Type B pancreatic cell (in vitro differentiated cells): ENCODE measurements at regions not wholly inside any gene's neighbourhood (a gene's known extent, or its start where the extent isn't known, plus 50 kb on each side); places are given as distances from the start of the nearest gene placed in this dataset.

Experiments used
- DNase-seq: peaks from one replicate; pipeline ENCODE4 v3.0.0; 2021; ENCODE audit warnings: mixed read lengths; ENCODE audit not compliant: unreplicated experiment; ENCODE audit errors: extremely low spot score
- H3K27ac Mint-ChIP-seq: 2 replicates; pipeline ENCODE4 v1.8.0; 2021; ENCODE audit warnings: mild to moderate bottlenecking, mixed read lengths
- H3K27me3 Mint-ChIP-seq: 2 replicates; pipeline ENCODE4 v1.8.0; 2021; ENCODE audit warnings: mixed read lengths
- H3K36me3 Mint-ChIP-seq: 2 replicates; pipeline ENCODE4 v1.8.0; 2021; ENCODE audit warnings: mixed read lengths
- H3K4me1 Mint-ChIP-seq: one replicate; pipeline ENCODE4 v1.8.0; 2021; ENCODE audit warnings: mixed read lengths; ENCODE audit not compliant: unreplicated experiment
- H3K4me3 Mint-ChIP-seq: 2 replicates; pipeline ENCODE4 v1.8.0; 2021; ENCODE audit warnings: mild to moderate bottlenecking, mixed read lengths
- H3K9me3 Mint-ChIP-seq: 2 replicates; pipeline ENCODE4 v1.8.0; 2021; ENCODE audit warnings: mixed read lengths
- TF ChIP-seq, protein P1 (sequence below): fragments of 200-600 bp; sonication (generic); conservative IDR thresholded peaks from 2 replicates; pipeline ENCODE4 v1.5.0; 2021; ENCODE audit warnings: antibody characterized with exemption, mild to moderate bottlenecking

DNA sequence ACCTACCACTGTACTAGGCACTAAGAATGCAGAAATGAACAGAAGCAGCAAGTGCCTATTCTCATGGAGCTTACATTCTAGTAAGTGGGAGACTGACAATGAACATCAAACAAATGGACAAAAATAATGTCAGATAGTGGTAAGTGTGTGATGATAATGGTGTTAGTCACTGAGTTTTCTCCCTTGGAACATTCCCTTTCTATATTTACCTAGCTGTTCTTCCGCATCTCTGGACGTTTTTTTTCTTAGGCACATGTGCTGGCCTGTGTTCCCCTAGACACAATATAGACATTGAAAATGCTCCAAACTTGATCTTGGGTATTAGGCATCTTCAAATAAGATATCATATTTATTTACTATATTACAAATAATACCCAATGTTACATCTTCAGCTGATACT is 218.1 kb upstream of the GJE1 start:
- DNase-seq = no peak
- H3K4me1 Mint-ChIP-seq = no peaks in the 10 kb centered on the region
- TF ChIP-seq, protein P1, sequence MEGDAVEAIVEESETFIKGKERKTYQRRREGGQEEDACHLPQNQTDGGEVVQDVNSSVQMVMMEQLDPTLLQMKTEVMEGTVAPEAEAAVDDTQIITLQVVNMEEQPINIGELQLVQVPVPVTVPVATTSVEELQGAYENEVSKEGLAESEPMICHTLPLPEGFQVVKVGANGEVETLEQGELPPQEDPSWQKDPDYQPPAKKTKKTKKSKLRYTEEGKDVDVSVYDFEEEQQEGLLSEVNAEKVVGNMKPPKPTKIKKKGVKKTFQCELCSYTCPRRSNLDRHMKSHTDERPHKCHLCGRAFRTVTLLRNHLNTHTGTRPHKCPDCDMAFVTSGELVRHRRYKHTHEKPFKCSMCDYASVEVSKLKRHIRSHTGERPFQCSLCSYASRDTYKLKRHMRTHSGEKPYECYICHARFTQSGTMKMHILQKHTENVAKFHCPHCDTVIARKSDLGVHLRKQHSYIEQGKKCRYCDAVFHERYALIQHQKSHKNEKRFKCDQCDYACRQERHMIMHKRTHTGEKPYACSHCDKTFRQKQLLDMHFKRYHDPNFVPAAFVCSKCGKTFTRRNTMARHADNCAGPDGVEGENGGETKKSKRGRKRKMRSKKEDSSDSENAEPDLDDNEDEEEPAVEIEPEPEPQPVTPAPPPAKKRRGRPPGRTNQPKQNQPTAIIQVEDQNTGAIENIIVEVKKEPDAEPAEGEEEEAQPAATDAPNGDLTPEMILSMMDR = no peak
- H3K36me3 Mint-ChIP-seq = no peaks in the 10 kb centered on the region
- no peaks in the 10 kb centered on the region for H3K9me3 Mint-ChIP-seq
- no peak overlapping the region for H3K27ac Mint-ChIP-seq
- H3K27me3 Mint-ChIP-seq = no peaks in the 10 kb centered on the region
- H3K4me3 Mint-ChIP-seq = no peak overlapping the region

DNA sequence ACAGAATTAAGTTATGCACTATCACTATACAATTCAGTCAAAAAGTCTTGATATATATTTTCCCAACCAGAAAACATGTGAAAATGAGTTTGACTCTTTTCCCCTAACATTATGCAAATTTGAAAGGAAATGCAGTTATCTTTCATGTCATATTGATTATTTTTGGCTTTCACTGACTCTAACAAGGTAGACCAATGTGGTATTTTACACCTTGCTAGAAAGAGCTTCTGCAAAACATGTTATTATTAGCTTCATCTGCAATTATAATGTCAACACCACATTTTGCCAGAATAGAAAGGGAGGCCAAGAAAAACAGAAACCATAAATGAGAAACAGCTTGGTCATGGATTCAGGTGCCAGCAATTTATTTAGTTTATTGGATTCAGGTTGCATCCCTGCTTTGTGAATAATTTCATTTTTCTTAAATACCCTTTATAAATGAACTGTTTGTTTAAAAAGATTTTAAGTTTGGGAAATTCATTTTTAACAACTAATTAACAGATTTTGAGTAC is 226.1 kb upstream of the GJE1 start:
- no peaks in the 10 kb centered on the region for H3K4me1 Mint-ChIP-seq
- DNase-seq = no peak
- no peak overlapping the region for H3K4me3 Mint-ChIP-seq
- no peaks in the 10 kb centered on the region for H3K36me3 Mint-ChIP-seq
- TF ChIP-seq, protein P1 = no peak
- H3K27me3 Mint-ChIP-seq = no peaks in the 10 kb centered on the region
- no peaks in the 10 kb centered on the region for H3K9me3 Mint-ChIP-seq
- H3K27ac Mint-ChIP-seq = no peak overlapping the region

DNA sequence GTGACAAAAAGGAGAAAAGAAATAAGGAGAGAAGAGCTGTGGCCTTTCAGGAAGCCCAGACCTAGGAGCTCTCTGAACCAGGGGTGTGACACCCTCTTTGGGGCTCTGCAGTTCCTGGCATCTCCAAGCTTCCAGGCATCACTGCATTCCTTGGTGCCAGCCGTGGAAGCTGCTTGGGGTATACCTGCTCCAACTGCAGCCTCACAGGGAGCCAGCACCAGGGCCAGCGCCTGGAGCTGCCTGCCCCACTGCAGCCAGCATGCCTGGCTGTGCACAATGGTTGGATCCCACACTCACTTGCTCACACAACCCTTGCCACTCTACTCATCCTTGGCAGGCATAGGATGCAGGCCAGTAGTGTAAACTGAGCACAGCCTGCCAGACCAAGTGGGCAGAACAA is 242.1 kb upstream of the GJE1 start:
- Mint-ChIP-seq H3K4me3 (no peak overlapping the region), H3K27me3 (no peaks in the 10 kb centered on the region), H3K4me1 (no peaks in the 10 kb centered on the region), H3K9me3 (peaks cover 7% of the 10 kb centered on the region), H3K27ac (no peak overlapping the region), H3K36me3 (no peaks in the 10 kb centered on the region)
- TF ChIP-seq, protein P1 = no peak
- no peak for DNase-seq

DNA sequence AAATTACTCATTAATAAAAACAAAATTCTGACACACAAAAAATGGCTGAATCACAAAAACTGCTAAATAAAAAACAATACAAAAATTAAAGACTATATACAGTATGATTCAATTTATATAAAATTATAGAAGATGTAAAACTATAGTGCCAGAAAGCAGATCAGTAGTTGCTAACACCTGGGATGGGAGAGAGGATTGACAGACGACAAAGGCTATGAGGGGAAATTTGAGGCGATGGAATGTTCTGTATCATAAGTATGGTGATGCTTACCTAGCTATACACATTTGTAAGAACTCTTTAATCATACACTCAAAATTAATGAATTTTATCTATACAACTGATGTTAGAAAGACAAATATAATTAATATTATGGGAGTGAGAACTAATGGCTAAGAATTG is 247.9 kb upstream of the GJE1 start:
- H3K4me3 Mint-ChIP-seq = no peak overlapping the region

DNA sequence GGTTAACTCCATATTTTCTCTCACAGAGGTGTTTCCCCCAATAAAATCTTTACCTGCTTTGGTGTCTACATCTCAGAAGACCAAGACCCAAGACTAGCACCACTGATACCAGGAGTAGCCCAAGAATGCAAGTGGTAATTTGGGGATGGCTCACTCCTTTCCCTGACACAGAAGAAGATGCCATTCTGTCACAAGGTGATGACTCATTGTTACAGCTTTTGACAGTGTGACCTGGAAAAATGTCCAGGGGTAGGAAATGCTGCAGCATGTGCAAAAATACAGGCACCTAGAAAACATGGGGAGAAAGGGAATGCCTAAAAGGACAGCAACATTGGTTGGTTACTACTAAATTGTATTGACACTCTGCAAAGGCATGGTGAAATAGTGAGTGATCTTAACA is 254.0 kb upstream of the GJE1 start:
- no peak for DNase-seq
- Mint-ChIP-seq H3K9me3 (no peaks in the 10 kb centered on the region), H3K27me3 (no peaks in the 10 kb centered on the region), H3K4me3 (no peak overlapping the region), H3K36me3 (no peaks in the 10 kb centered on the region), H3K27ac (no peak overlapping the region), H3K4me1 (no peaks in the 10 kb centered on the region)
- TF ChIP-seq, protein P1 = no peak

More for the DNA sequence above, 247.9 kb upstream of the GJE1 start:
- Mint-ChIP-seq H3K27ac (no peak overlapping the region), H3K4me1 (no peaks in the 10 kb centered on the region), H3K27me3 (no peaks in the 10 kb centered on the region), H3K36me3 (no peaks in the 10 kb centered on the region), H3K9me3 (peaks cover 7% of the 10 kb centered on the region)
- no peak for DNase-seq
- TF ChIP-seq, protein P1 = no peak
